HG02798 (cell line): ENCODE measurements at regions not wholly inside any gene's neighbourhood (a gene's known extent, or its start where the extent isn't known, plus 50 kb on each side); places are given as distances from the start of the nearest gene placed in this dataset.

ENCODE experiments used
- ATAC-seq: cut with Tn5 transposase; IDR thresholded peaks from one replicate; pipeline ENCODE4 v1.9.1; 2021; ENCODE audit warnings: mild to moderate bottlenecking; ENCODE audit not compliant: unreplicated experiment, poor library complexity

DNA sequence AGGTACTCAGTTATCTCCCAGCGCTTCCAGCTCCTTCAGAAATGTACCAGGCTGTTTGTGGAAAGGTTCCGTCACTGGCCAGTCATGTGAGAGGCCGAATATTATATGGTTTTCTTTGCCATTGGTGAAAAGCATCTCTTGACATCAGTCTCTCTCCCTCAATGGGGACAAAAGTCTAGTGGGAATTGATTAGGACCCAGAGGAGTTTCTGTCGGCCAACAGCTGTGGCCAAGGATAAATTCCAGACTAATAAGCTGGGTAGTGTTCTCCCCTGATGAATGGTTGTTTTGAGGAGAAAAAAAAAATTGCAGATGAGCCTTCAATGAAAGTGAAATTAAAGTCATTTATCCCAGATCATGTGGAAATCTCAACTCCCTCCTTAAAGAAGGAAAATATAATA, 404.7 kb upstream of the THRB start:
- no peak for ATAC-seq

GRCh38 chr3:24899901-24900603, 405.4 kb upstream of the THRB start:
- ATAC-seq: no peak

DNA sequence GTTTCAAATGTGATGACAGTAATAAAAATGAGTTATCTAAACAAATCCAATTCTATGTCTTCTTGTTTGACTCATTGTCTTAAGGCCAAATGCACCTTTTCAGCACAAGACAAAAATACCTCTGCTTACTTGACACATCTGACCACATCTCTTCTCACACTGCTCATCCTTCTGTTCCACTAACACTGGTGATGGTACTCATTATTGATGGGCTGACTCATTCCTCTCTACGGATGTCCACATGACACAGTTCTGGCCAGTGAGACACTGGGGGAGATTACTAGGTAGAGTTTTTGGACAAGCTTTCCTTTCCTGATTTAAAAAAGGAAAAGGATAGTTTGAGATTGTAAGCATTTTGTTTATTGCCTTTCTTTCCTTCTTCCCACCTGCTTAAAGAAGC, 410.6 kb upstream of the THRB start:
- no peak for ATAC-seq

- no peak for ATAC-seq
These were observed 412.5 kb upstream of the THRB start for GRCh38 chr3:24907106-24907505.

- no peak for ATAC-seq
These were observed 416.4 kb upstream of the THRB start for GRCh38 chr3:24911076-24911475.

- ATAC-seq: no peak
These were observed 421.0 kb upstream of the THRB start for GRCh38 chr3:24915639-24916038.

- no peak for ATAC-seq
These were observed 423.3 kb upstream of the THRB start for GRCh38 chr3:24917908-24918307.

DNA sequence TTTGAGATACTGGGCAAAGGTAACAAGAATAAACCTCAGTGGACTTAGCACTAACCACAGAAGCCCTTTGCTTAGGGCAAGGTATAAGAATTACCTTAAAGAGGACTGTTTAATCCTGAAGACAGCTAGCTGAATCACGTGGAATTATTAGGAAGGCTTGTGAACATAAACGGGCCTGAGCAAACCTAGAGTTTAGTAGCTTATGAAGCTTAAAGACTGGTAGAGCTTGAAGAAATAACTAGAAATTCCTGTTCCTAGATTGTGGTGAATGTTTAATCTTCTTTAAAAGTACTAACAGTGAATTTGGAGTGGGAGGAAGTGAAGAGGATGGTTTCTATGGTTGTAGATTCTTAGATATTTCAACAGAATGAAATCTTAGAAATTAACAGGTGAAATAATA, 428.9 kb upstream of the THRB start:
- no peak for ATAC-seq

GRCh38 chr3:24929521-24929920, 434.9 kb upstream of the THRB start:
- no peak for ATAC-seq

DNA sequence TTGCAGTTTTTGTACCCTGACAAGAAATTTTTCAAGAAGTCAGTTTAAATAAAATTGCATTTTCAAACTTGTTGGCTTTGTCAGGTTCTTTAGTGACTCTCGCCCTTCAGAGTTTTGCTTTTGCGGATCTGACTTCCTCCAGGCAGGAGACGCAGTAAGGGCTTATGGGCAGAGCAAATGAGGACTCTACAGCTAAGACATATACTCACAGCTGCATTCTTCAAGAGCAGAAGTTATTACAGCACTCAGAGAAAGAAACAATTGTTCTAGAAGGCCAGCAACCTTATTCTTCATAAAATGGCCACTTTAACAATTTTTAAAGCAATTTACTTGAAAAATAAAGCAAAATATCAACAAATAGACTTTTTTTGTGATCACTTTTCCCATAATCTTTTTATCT, 438.8 kb upstream of the THRB start:
- no peak for ATAC-seq

DNA sequence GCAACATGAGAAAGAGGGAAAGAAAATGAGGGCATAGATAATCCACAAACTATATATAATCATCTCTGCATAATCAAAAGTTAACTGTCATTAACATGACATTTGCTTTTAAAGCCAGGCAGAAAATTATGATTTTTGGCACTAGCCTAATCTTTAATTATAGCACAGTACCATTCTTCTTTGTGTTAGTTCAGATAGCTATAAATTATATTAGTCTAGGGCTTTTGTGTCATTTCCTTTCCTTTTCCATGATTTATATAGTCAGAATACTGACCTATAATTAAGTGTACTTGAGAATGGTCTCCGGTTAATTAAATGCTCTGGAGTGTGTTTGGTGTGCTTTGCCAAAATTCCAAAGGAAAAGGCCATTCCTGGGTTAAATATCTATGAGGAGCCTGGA, 441.9 kb upstream of the THRB start:
- ATAC-seq: no peak

DNA sequence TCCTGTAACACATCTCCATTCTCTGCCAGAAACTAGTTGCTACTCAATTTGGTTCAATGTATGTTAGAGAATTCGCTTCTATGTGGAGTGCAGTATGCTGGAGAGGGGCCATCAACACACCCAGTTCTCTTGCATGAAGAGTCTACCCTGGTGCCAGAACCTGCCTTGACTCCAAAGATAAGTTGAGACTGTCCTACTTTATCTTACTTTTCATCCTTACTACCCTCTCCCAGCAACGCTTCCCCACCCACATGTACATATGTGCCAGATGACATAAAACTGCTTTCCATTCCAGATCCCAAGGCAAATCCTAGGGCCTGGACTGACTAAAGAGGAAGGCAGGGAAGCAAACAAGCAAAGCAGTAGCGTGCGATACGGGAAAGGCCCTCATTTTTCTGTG, 442.6 kb upstream of the THRB start:
- ATAC-seq: no peak

DNA sequence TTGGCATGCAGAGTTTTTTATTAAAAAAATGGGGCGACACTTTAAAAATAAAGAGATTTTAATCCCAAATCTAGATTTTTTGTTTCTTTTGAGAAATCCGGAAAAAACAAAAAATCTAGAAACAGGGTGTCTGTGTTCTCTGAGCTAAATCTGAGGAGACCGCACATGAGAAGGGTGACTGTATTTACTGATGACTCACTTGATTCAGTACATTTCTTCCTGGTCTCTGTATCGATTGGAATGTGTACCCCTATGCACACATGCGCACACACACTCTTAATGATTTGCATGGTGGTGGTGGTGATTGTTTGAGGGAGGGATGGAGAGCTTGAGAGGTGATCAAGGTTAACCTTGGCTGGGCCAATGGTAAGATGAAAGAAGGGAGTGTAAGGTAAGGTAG, 443.1 kb upstream of the THRB start:
- ATAC-seq: no peak

GRCh38 chr3:24943961-24944360, 449.3 kb upstream of the THRB start:
- no peak for ATAC-seq

DNA sequence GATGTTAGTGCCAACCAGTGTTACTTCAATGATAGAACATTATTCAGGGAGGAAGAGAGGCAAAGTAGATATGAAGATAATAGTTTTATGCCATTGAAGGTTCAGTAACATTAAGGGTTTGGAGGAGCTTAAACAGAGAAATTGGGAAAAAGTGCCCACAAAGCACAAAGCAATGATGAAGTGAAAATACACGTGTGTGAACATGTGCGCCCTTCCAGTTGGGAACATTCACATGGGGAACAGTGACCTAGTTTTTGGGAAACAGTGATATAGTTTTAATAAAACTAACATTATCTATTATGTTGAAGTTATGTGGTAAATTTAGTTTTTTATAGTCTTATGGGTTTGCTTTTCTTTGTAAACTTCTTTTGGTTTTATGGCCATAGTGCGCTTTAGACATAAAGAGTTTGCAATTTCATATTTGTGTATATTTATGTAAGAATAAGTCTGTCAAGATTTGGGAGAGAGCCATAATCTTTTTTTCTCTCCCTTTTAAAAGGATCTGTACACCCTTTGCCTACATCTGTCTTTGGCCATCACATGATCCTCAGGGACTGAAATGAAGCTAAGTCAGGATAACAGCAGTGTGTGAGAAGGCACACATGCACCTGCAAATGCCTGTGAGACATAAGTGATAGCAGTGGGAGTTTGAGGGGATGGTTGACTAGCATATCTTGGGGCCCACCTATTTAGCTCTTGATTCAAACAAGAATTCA, 450.3 kb upstream of the THRB start:
- no peak for ATAC-seq

DNA sequence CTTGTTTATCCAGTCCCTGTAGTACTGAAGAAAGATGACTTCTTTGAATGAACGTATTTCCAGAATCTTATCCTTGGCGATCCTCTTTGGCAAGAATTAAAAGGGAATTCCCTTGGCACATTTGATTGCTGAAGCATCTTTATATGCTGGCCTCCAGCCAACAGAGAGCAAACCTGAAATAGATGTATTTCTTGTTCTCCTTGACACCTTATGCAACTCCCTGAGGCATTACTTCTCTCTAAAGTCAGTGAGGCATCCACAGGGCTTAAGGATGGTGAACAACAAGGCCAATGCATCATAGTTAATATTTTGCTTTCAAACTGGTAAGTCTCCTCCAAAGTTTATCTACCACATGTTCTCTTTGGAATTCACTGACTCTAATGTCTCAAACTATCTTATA, 450.9 kb upstream of the THRB start:
- ATAC-seq: no peak

- no peak for ATAC-seq
These were observed 452.5 kb upstream of the THRB start for GRCh38 chr3:24947103-24947502.

- ATAC-seq: no peak
These were observed 456.5 kb upstream of the THRB start for GRCh38 chr3:24951180-24951579.

DNA sequence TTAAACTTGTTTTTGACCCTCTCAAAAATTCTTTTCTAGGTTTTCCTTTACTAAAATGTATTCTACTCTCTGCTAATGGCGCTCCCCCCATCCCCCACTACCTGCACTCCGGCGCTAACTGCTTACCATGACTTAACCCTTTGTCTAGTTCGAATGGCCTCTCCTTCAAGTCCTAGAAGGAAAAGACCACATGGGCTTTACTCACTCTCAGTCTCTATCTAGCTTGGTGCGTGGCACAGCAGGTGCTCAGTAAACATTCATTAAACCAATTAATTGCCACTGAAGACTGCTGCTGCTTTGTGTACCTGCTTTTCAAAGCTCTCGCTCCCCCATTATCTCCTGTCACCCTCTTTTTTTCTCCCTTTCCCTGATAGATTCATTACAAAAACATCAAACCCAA, 457.7 kb upstream of the THRB start:
- ATAC-seq: no peak

DNA sequence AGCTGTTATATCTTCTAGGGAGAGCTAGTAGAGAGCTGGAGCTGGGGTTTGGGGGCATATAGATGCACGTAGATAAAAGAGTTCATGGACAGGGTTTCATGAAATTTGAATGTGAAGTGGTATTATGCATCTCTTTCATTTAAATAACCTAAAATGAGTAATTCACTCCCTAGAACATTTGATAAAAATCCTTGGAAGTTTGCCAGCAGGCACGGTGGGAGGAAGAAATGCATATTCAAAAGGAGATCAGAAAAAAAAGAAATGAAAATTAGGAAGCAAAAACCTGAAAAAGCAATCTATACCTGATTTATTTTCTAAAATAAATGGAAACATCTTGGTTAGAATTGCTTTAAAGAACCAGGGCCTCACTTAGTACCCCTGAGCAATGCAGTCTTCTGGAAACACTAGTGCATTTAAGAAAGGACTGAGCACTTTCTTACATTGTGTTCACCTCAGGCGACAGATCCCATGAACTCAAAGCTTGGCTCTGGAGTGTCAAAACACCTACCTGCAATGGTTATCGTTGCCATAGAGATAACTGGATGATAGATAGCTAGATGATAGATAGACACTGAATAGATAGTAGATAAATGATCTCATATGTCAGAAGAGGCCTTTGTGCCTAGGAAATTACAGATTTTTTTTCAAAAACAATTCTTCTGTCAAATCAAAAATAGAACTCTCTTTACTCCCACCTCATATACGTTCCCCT, 458.6 kb upstream of the THRB start:
- ATAC-seq: no peak

DNA sequence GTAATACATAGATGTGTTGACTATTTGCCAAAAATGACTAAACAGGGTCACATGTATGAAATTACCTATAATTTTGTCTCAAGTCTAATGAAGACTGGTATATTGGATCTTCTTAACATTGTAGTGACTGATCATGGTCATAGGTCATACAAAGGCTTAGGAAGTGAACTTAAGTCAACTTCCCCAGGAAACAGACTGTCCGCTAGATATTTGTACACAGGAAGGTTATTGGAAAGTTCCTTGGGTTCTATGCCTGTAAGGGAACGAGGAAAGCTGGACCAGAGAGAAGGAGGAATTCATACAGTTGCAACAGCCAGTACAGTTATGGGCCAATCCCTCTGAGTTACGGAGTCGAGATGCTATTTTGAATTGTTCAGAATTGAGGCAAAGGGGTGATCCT, 462.0 kb upstream of the THRB start:
- no peak for ATAC-seq

DNA sequence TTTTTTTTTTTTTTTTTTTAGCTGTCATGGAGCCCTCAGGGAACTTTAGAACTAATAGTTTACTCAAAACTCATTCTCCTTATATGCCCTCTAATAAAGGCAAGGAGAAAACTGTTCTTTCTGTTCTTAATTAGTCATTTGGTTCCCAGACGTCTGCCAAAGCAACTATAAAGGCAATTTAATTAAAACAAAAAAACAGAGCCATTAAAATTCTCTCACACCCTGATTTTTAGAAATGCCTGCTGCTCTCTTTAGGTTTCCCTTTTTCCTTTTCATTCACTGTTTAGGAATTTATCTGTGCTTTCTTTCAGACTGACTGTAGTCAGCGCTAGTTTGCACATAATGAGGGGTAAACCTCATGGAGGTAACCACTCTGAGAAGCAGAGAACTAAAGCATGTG, 463.6 kb upstream of the THRB start:
- no peak for ATAC-seq
